ENCODE measurements at regions not wholly inside any gene's neighbourhood (a gene's known extent, or its start where the extent isn't known, plus 50 kb on each side); places are given as distances from the start of the nearest gene placed in this dataset.

- Histone ChIP-seq H2AFZ (ENCODE audit: low read depth, low read length) (peak overlapping the region; percentile 66), H3K4me3 (replicated peaks in 1 of 3; ENCODE audit: insufficient read depth in 1 of 3, low read depth in 1 of 3, low read length in 3 of 3) (no peak overlapping the region), H3K9me1 (replicated peaks; ENCODE audit: control insufficient read depth, extremely low read depth, insufficient read depth, low read length) (no peaks in the 10 kb centered on the region), H3K27ac (ENCODE audit: insufficient read depth, low read depth, low read length) (peak overlapping the region; percentile 32), H3K9me3 (replicated peaks; ENCODE audit: control insufficient read depth, insufficient read depth, low read length) (no peaks in the 10 kb centered on the region), H3K4me2 (ENCODE audit: insufficient read depth, low read length) (peak overlapping the region; percentile 58), H3K36me3 (ENCODE audit: control insufficient read depth in 2 of 2, extremely low read depth in 1 of 2, insufficient read depth in 2 of 2, low read length in 2 of 2) (no peaks in the 10 kb centered on the region), H3K27me3 (ENCODE audit: control insufficient read depth in 2 of 2, insufficient read depth in 2 of 2, low read length in 2 of 2) (no peaks in the 10 kb centered on the region), H3K9ac (replicated peaks; ENCODE audit: extremely low read depth, insufficient read depth, low read length) (no peak overlapping the region), H4K20me1 (replicated peaks; ENCODE audit: control insufficient read depth, extremely low read depth, insufficient read depth, low read length) (no peaks in the 10 kb centered on the region), H3K79me2 (ENCODE audit: control insufficient read depth, insufficient read depth, low read length) (no peaks in the 10 kb centered on the region), H3K4me1 (ENCODE audit: control insufficient read depth, extremely low read depth, insufficient read depth, low read length) (peaks cover 11% of the 10 kb centered on the region)
- TF ChIP-seq EZH2 (IDR thresholded peaks at IDR 0.05; ENCODE audit: borderline replicate concordance, low read depth, low read length, severe bottlenecking) = no peak
- TF ChIP-seq JUN (IDR thresholded peaks at IDR 0.05; ENCODE audit: borderline replicate concordance, insufficient read depth, insufficient read length, low read depth) = peak; percentile 70
- peak; percentile 74 for FAIRE-seq
- dilution Hi-C loops (cut with MboI; ENCODE audit: extremely low pct_ligation_motif_present, low sequenced_read_pairs) = no loop called here
- intact Hi-C loops (cut with micrococcal nuclease) = no loop called here
- ChIA-PET CTCF (no interaction called here), POLR2A (no interaction called here)
- no TSS peak for BruUV-seq (replicated peaks)
- DNase-seq (ENCODE audit: low read depth, low spot score) = peak; percentile 51
Measured at GRCh38 chr4:36997727-36998126, 246.8 kb upstream of the NWD2 start.

DNA sequence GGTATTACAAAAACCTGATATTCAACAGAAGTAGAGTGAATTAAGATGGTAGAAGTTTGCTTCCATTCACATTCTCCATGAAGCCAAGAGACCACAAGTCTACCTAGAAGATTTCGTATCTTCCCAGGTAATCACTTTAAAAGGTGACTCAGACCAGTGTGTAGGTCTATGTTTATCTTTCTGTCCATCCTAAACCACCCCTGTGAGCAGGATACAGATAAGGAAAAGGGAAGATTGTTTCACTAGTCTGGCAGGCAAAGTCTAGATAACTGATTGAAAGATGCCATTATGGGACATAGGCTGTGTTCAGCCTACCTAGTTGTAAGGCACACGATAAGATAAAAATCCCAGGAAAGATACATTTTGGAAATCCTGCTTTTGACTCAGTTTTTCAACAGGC lies 244.3 kb upstream of the NWD2 start:
- Histone ChIP-seq H3K9me3 (replicated peaks; ENCODE audit: control insufficient read depth, insufficient read depth, low read length) (no peaks in the 10 kb centered on the region), H3K4me2 (ENCODE audit: insufficient read depth, low read length) (no peak overlapping the region), H3K27ac (ENCODE audit: insufficient read depth, low read depth, low read length) (no peak overlapping the region), H3K4me1 (ENCODE audit: control insufficient read depth, extremely low read depth, insufficient read depth, low read length) (peaks cover 11% of the 10 kb centered on the region), H3K4me3 (replicated peaks in 1 of 3; ENCODE audit: insufficient read depth in 1 of 3, low read depth in 1 of 3, low read length in 3 of 3) (no peak overlapping the region), H3K9me1 (replicated peaks; ENCODE audit: control insufficient read depth, extremely low read depth, insufficient read depth, low read length) (no peaks in the 10 kb centered on the region), H4K20me1 (replicated peaks; ENCODE audit: control insufficient read depth, extremely low read depth, insufficient read depth, low read length) (no peaks in the 10 kb centered on the region), H3K79me2 (ENCODE audit: control insufficient read depth, insufficient read depth, low read length) (no peaks in the 10 kb centered on the region), H3K36me3 (ENCODE audit: control insufficient read depth in 2 of 2, extremely low read depth in 1 of 2, insufficient read depth in 2 of 2, low read length in 2 of 2) (no peaks in the 10 kb centered on the region), H2AFZ (ENCODE audit: low read depth, low read length) (no peak overlapping the region), H3K9ac (replicated peaks; ENCODE audit: extremely low read depth, insufficient read depth, low read length) (no peak overlapping the region), H3K27me3 (ENCODE audit: control insufficient read depth in 2 of 2, insufficient read depth in 2 of 2, low read length in 2 of 2) (no peaks in the 10 kb centered on the region)
- intact Hi-C loops (cut with micrococcal nuclease) = no loop called here
- BruUV-seq (replicated peaks) = no TSS peak
- CTCF ChIA-PET = no interaction called here
- DNase-seq (ENCODE audit: low read depth, low spot score) (no peak), FAIRE-seq (no peak)
- dilution Hi-C loops (cut with MboI; ENCODE audit: extremely low pct_ligation_motif_present, low sequenced_read_pairs) = no loop called here
- POLR2A ChIA-PET = no interaction called here
- TF ChIP-seq FOS (IDR thresholded peaks at IDR 0.05; ENCODE audit: borderline replicate concordance, insufficient read depth, low read length) (no peak), MAX (IDR thresholded peaks at IDR 0.05; ENCODE audit: insufficient read depth, insufficient read length) (no peak), POLR2AphosphoS5 (IDR thresholded peaks at IDR 0.05; ENCODE audit: insufficient read depth, low read depth, low read length) (no peak), MYC (IDR thresholded peaks at IDR 0.05; ENCODE audit: low read depth, low read length) (no peak), EZH2 (IDR thresholded peaks at IDR 0.05; ENCODE audit: borderline replicate concordance, low read depth, low read length, severe bottlenecking) (no peak), GATA2 (IDR thresholded peaks at IDR 0.05; ENCODE audit: insufficient read depth, insufficient read length, low read depth, low read length) (no peak), POLR2A (IDR thresholded peaks at IDR 0.05; ENCODE audit: low read depth, low read length) (no peak), JUN (IDR thresholded peaks at IDR 0.05; ENCODE audit: borderline replicate concordance, insufficient read depth, insufficient read length, low read depth) (no peak), CTCF (IDR thresholded peaks at IDR 0.05; ENCODE audit: extremely low read depth in 1 of 2, insufficient read depth in 1 of 2, low read depth in 1 of 2, low read length in 2 of 2) (no peak)
